SK-N-SH (cell line): ENCODE measurements at regions not wholly inside any gene's neighbourhood (a gene's known extent, or its start where the extent isn't known, plus 50 kb on each side); places are given as distances from the start of the nearest gene placed in this dataset.

Experiments
- EP300 ChIP-seq, 2 experiments: IDR thresholded peaks; 2 replicates each; pipeline versions ENCODE4 v1.4.0 to v1.6.1; 2012; ENCODE audit warnings: borderline replicate concordance in 1 of 2, low read depth in 1 of 2, low read length in 1 of 2
- JUND ChIP-seq: IDR thresholded peaks from 2 replicates; pipeline ENCODE4 v1.4.0; 2012
- RCOR1 ChIP-seq: fragments of 150-350 bp; IDR thresholded peaks from 2 replicates; pipeline ENCODE4 v1.6.1; 2017; ENCODE audit warnings: antibody characterized with exemption, low read length

DNA sequence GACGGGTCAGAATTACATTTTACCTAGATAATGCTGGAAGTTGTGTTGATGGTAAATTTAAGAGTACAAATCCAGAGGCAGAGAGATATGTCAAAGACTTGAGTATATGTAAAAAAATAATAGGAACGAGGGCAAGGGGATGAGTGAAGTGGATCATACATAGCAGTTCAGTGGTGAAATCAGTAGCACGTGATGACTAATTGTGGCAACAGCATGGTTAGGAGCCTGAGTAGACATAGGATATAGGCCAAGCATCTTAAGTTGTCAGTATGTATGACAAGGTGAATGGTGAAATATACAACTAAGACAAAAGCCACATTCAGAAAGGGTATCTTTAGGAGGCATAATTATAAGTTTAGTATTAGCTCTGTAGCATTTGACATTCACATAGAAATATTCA lies 826.5 kb upstream of the PIK3C3 start:
- TF ChIP-seq RCOR1: no peak
- no peak for TF ChIP-seq EP300 (IDR thresholded peaks at IDR 0.05; ENCODE audit: borderline replicate concordance in 1 of 2, low read depth in 1 of 2, low read length in 1 of 2)
- no peak for TF ChIP-seq JUND
